Neutrophil (primary cell): ENCODE measurements at regions not wholly inside any gene's neighbourhood (a gene's known extent, or its start where the extent isn't known, plus 50 kb on each side); places are given as distances from the start of the nearest gene placed in this dataset.

Experiments used
- H3K27ac ChIP-seq: fragments of 200-600 bp; sonication (generic); 2 replicates; pipeline ENCODE4 v1.5.1; 2016; ENCODE audit warnings: mild to moderate bottlenecking, moderate library complexity
- H3K27me3 ChIP-seq: fragments of 200-600 bp; sonication (generic); 2 replicates; pipeline ENCODE4 v1.6.0; 2016; ENCODE audit warnings: mild to moderate bottlenecking
- H3K36me3 ChIP-seq: fragments of 200-600 bp; sonication (generic); 2 replicates; pipeline ENCODE4 v1.5.1; 2017
- H3K4me1 ChIP-seq, 2 experiments: fragments of 200-600 bp in 1 of 2; sonication (generic) in 1 of 2; 1 replicate in 1 of 2; 2 replicates in 1 of 2; pipeline versions ENCODE4 v1.5.1 to v1.6.1; 2013 to 2016; ENCODE audit warnings: low read depth in 1 of 2, low read length in 1 of 2, mild to moderate bottlenecking in 1 of 2, moderate library complexity in 1 of 2; ENCODE audit not compliant: control insufficient read depth in 1 of 2, insufficient read depth in 1 of 2
- H3K4me3 ChIP-seq, 2 experiments: fragments of 200-600 bp in 1 of 2; sonication (generic) in 1 of 2; 1 replicate in 1 of 2; 2 replicates in 1 of 2; pipeline ENCODE4 v1.5.1; 2013 to 2016; ENCODE audit warnings: low read depth in 1 of 2, low read length in 1 of 2, mild to moderate bottlenecking in 1 of 2, moderate library complexity in 1 of 2
- H3K9me3 ChIP-seq: fragments of 200-600 bp; sonication (generic); 2 replicates; pipeline ENCODE4 v1.5.1; 2016
- CTCF ChIP-seq: fragments of 200-600 bp; sonication (generic); IDR thresholded peaks from 2 replicates; pipeline ENCODE4 v1.5.1; 2016; ENCODE audit warnings: antibody characterized with exemption

GRCh38 chr2:144158096-144158495 lies 361.8 kb downstream of the ZEB2 start:
- Histone ChIP-seq H3K4me1 (peaks cover 5 to 11% of the 10 kb centered on the region in 2 experiments), H3K36me3 (no peaks in the 10 kb centered on the region), H3K27ac (no peak overlapping the region), H3K27me3 (no peaks in the 10 kb centered on the region), H3K4me3 (no peak overlapping the region), H3K9me3 (no peaks in the 10 kb centered on the region)
- TF ChIP-seq CTCF = no peak

GRCh38 chr2:144156736-144157640 lies 362.9 kb downstream of the ZEB2 start:
- Histone ChIP-seq H3K27me3 (no peaks in the 10 kb centered on the region), H3K36me3 (no peaks in the 10 kb centered on the region), H3K27ac (no peak overlapping the region), H3K9me3 (no peaks in the 10 kb centered on the region), H3K4me3 (no peak overlapping the region), H3K4me1 (peaks cover 10 to 17% of the 10 kb centered on the region in 2 experiments)
- no peak for TF ChIP-seq CTCF

GRCh38 chr2:144154205-144154604 lies 365.7 kb downstream of the ZEB2 start:
- Histone ChIP-seq H3K4me1 (peaks cover 10 to 17% of the 10 kb centered on the region in 2 experiments), H3K36me3 (no peaks in the 10 kb centered on the region), H3K9me3 (no peaks in the 10 kb centered on the region), H3K27ac (no peak overlapping the region), H3K4me3 (no peak overlapping the region), H3K27me3 (no peaks in the 10 kb centered on the region)
- TF ChIP-seq CTCF = no peak

DNA sequence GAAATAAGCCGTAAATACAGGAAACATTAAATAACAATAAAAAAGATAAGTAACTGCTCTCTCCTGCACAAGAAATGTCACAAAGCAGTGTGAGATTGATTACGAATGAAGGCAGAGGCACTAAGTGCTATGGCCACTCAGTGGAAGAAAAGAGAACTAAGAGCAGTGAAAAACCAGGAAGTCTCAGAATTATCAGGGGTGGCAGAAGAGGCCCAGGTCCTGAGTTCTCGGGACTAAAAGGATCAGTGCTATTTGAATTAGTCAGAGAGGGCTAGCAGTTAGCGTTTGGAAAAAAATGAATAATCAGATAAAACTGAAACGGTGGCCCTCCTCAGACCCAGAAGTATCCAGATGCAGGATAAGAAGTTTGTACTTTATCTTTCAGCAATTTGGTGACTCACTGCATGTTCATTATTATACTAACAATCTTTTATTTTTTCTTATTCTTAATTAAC lies 367.1 kb downstream of the ZEB2 start:
- Histone ChIP-seq H3K36me3 (no peaks in the 10 kb centered on the region), H3K9me3 (no peaks in the 10 kb centered on the region), H3K4me3 (no peak overlapping the region), H3K4me1 (peaks cover 10 to 17% of the 10 kb centered on the region in 2 experiments), H3K27ac (peak overlapping the region; percentile 5), H3K27me3 (no peaks in the 10 kb centered on the region)
- TF ChIP-seq CTCF = no peak

DNA sequence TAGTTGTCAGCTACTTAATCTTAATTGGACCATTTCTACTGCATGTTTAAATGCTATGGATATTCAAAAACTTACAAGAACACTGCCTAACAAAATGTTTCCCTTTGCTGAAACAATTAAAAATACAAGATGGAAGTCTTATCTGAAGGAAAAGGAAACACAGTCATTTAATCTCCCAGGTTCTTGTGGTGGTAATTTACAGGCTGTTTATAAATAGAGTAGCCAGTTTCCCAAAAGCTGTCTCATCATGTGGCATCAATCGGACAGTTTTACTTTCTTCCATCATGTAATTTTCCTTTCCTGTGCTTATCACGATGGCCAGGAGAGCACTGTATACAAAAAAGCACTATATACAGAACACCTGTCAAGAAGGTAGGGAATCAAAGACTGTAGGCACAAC lies 368.1 kb downstream of the ZEB2 start:
- H3K36me3 ChIP-seq = no peaks in the 10 kb centered on the region
- H3K27me3 ChIP-seq = no peaks in the 10 kb centered on the region
- TF ChIP-seq CTCF = no peak
- H3K4me3 ChIP-seq = no peak overlapping the region
- no peaks in the 10 kb centered on the region for H3K9me3 ChIP-seq
- peaks cover 10 to 17% of the 10 kb centered on the region in 2 experiments for H3K4me1 ChIP-seq
- H3K27ac ChIP-seq = no peak overlapping the region
